T-helper 2 cell treated with Interferon-gamma antibody and Interleukin-4, amounts not matched to agents 5 μg/mL and 100 μg/mL, for 36 hours (primary cell): ENCODE measurements at regions not wholly inside any gene's neighbourhood (a gene's known extent, or its start where the extent isn't known, plus 50 kb on each side); places are given as distances from the start of the nearest gene placed in this dataset.

Experiments
- DNase-seq: peaks from one replicate; pipeline ENCODE4 v3.0.0; 2021; ENCODE audit warnings: low spot score
- H3K27ac Mint-ChIP-seq: one replicate; pipeline ENCODE4 v1.8.0; 2021; ENCODE audit warnings: mild to moderate bottlenecking, mixed read lengths
- H3K27me3 Mint-ChIP-seq: one replicate; pipeline ENCODE4 v1.8.0; 2021; ENCODE audit warnings: low read depth, mixed read lengths
- H3K36me3 Mint-ChIP-seq: one replicate; pipeline ENCODE4 v1.8.0; 2021; ENCODE audit warnings: low read depth, mixed read lengths
- H3K4me1 Mint-ChIP-seq: one replicate; pipeline ENCODE4 v1.8.0; 2021; ENCODE audit warnings: low read depth, mixed read lengths
- H3K4me3 Mint-ChIP-seq: one replicate; pipeline ENCODE4 v1.8.0; 2022; ENCODE audit warnings: mild to moderate bottlenecking, moderate library complexity, mixed read lengths
- H3K9me3 Mint-ChIP-seq: one replicate; pipeline ENCODE4 v1.8.0; 2021; ENCODE audit warnings: mixed read lengths

DNA sequence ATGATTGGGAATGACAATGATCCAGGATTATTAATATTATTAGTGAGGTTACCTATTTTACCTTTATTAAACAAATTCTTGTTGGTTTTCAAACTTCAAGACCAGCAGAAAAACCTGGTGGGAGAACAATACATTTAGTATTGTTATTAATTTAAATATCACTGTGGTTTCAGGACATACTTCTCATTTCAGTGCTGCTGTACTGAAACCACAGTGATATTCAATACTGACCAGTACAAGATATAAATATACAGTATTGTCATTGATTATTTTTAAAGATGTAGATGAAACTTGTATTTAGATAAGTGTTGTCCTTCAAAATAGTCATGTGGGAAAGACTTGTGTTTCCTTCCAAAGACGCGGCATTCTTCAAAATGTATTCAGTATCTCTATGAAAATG, 1047.3 kb upstream of the CELF4 start:
- no peak overlapping the region for H3K27ac Mint-ChIP-seq
- H3K4me3 Mint-ChIP-seq: no peak overlapping the region
- H3K4me1 Mint-ChIP-seq: peaks cover 9% of the 10 kb centered on the region
- no peaks in the 10 kb centered on the region for H3K9me3 Mint-ChIP-seq
- DNase-seq: no peak
- H3K27me3 Mint-ChIP-seq: no peaks in the 10 kb centered on the region
- H3K36me3 Mint-ChIP-seq: no peaks in the 10 kb centered on the region

DNA sequence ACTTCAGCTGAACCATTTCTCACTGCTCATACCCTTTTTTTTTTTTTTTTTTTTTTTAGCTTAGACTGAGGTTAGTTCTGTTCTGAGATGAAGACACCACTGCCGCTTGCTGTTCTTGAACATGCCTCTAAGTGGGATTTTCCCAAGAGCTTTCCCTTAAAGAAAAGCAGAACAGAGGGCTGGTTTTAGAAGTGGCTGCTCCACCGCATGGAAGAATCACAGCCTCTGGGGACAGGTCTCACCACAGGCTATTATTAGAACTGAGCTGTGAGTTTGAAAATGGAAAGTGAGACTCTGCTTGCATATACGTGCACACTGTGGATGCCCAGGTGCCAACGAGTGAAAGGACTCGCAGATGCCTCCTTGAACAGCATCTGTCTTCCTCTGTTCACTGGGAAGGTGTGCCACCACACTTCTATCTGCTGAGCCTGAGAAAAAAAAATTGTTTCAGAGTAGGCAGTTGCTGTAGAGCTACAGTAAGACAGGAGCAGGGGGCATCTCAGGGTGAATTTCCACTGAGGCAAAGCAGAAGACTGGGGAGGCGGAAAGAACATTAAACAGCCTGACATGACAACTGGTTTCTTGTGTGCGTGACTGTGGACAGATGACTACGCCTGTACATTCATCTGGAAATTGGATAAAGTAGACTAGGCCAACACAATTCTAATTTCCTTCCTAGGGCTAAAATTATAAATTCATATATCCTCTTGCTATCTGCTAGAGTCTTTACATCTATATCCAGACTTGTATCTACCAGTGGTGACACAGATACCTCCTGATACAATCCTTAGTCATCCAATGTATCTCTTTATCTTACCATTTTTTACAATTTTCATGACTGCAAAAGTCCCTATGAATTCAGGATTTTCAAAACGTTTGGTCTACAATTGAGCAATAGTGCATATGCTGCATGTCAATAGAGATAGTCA, 1045.7 kb upstream of the CELF4 start:
- Mint-ChIP-seq H3K4me1 (peaks cover 9% of the 10 kb centered on the region), H3K9me3 (no peaks in the 10 kb centered on the region), H3K4me3 (no peak overlapping the region), H3K36me3 (no peaks in the 10 kb centered on the region), H3K27ac (peak overlapping the region; percentile 36), H3K27me3 (no peaks in the 10 kb centered on the region)
- DNase-seq: peak; percentile 10

DNA sequence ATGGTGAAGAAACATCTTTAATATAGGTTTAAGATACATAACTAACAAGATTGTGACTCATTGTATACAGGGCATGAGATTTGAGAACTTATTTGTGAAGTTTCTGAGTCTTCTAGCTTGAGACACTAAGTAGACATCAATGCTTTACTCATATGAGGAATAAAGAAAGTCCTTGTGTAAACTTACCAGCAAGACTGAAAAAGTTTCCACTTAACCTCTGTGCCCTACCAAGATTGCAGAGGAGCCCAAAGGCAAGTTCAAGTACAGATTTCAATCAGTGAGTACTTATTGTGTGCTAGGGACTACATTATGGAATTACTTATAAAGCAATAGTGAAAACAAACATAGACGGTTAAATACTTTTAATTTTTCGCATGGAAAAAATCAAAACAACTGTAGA, 1041.2 kb upstream of the CELF4 start:
- Mint-ChIP-seq H3K4me3 (no peak overlapping the region), H3K27ac (no peak overlapping the region)

GRCh38 chr18:38602341-38602740, 1036.7 kb upstream of the CELF4 start:
- Mint-ChIP-seq H3K36me3 (no peaks in the 10 kb centered on the region), H3K27ac (no peak overlapping the region), H3K27me3 (no peaks in the 10 kb centered on the region), H3K4me1 (no peaks in the 10 kb centered on the region), H3K9me3 (no peaks in the 10 kb centered on the region), H3K4me3 (no peak overlapping the region)
- DNase-seq: no peak

More for the DNA sequence above, 1041.2 kb upstream of the CELF4 start:
- no peak for DNase-seq
- no peaks in the 10 kb centered on the region for H3K9me3 Mint-ChIP-seq
- no peaks in the 10 kb centered on the region for H3K36me3 Mint-ChIP-seq
- H3K27me3 Mint-ChIP-seq: no peaks in the 10 kb centered on the region
- peaks cover 8% of the 10 kb centered on the region for H3K4me1 Mint-ChIP-seq

DNA sequence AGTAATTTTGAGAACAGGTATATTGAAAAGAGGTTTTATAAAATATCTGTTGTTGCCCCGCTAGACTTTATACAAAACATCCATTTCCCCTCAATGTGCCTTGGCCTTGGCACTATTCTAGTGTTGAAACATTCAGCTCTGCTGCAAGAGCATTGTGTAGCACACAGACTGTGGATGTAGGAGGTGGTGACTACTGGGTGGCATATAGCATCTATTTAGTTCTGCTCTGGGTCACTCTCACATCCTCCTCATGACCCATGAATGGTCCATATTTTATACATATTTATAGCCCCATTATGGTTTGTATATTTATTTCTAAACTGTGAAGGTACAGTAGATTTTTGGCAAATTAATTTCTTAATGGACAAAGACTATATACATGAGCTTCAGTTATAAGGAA, 1022.0 kb upstream of the CELF4 start:
- Mint-ChIP-seq H3K9me3 (no peaks in the 10 kb centered on the region), H3K4me1 (no peaks in the 10 kb centered on the region), H3K27me3 (no peaks in the 10 kb centered on the region), H3K36me3 (no peaks in the 10 kb centered on the region), H3K27ac (no peak overlapping the region), H3K4me3 (no peak overlapping the region)
- DNase-seq: no peak

DNA sequence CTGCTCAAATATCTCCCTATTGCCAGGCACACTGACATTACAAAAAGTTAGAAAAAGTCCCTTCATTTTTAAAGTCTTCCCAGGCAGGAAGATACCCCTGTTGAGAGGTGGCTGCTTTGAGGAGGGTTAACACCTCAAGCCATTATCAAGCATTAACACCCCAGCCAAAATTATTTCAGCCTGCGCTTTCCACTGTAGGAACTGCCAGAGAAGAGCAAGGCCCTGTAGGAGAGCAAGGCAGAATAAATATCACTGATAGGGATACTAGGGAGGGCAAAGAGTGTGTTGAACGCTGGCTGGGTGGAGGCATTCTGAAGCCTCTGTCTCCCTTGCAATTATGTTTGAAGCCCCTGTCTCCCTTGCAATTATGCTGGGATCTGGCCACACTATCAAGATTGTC, 1020.7 kb upstream of the CELF4 start:
- DNase-seq: no peak
- Mint-ChIP-seq H3K27me3 (no peaks in the 10 kb centered on the region), H3K4me3 (no peak overlapping the region), H3K27ac (no peak overlapping the region), H3K4me1 (peaks cover 3% of the 10 kb centered on the region), H3K9me3 (peaks cover 3% of the 10 kb centered on the region), H3K36me3 (no peaks in the 10 kb centered on the region)

- H3K27ac Mint-ChIP-seq: no peak overlapping the region
- no peak for DNase-seq
- H3K4me1 Mint-ChIP-seq: peaks cover 28% of the 10 kb centered on the region
- H3K4me3 Mint-ChIP-seq: no peak overlapping the region
- no peaks in the 10 kb centered on the region for H3K27me3 Mint-ChIP-seq
- peaks cover 4% of the 10 kb centered on the region for H3K9me3 Mint-ChIP-seq
- H3K36me3 Mint-ChIP-seq: no peaks in the 10 kb centered on the region
These were observed 1014.2 kb upstream of the CELF4 start for GRCh38 chr18:38579764-38580163.

DNA sequence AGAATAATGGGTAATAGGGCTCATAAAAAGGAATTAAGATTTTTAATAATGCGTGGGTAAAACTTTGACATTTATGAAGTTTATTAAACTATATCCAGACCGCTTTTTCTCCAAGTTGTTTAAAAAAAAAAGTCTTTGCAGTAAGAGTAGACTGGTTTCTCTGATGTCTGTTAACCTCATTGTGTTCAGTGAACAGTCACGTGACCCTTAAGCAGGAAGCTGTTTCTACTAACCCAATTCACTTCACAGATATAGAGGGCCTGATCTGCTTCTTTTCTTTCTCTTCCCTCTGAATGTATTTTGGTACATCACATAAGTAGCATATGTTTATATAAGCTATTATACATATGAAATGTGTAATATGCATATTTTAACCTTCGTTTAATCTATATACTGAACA, 1011.3 kb upstream of the CELF4 start:
- Mint-ChIP-seq H3K36me3 (no peaks in the 10 kb centered on the region), H3K27ac (no peak overlapping the region), H3K4me1 (peaks cover 28% of the 10 kb centered on the region), H3K27me3 (no peaks in the 10 kb centered on the region), H3K9me3 (peaks cover 4% of the 10 kb centered on the region), H3K4me3 (no peak overlapping the region)
- no peak for DNase-seq

GRCh38 chr18:38576349-38576748, 1010.8 kb upstream of the CELF4 start:
- Mint-ChIP-seq H3K27me3 (no peaks in the 10 kb centered on the region), H3K27ac (peak overlapping the region; percentile 85), H3K9me3 (peaks cover under 1% of the 10 kb centered on the region), H3K36me3 (no peaks in the 10 kb centered on the region), H3K4me3 (peak overlapping the region; percentile 63), H3K4me1 (peaks cover 25% of the 10 kb centered on the region)
- DNase-seq: no peak

GRCh38 chr18:38575648-38576047, 1010.0 kb upstream of the CELF4 start:
- Mint-ChIP-seq H3K9me3 (no peaks in the 10 kb centered on the region), H3K27me3 (no peaks in the 10 kb centered on the region), H3K4me3 (peak overlapping the region; percentile 63), H3K36me3 (no peaks in the 10 kb centered on the region), H3K27ac (peak overlapping the region; percentile 89), H3K4me1 (peaks cover 24% of the 10 kb centered on the region)
- peak; percentile 9 for DNase-seq

GRCh38 chr18:38575023-38575422, 1009.4 kb upstream of the CELF4 start:
- DNase-seq: no peak
- H3K4me1 Mint-ChIP-seq: peaks cover 24% of the 10 kb centered on the region
- H3K4me3 Mint-ChIP-seq: no peak overlapping the region
- no peaks in the 10 kb centered on the region for H3K36me3 Mint-ChIP-seq
- no peak overlapping the region for H3K27ac Mint-ChIP-seq
- H3K9me3 Mint-ChIP-seq: no peaks in the 10 kb centered on the region
- H3K27me3 Mint-ChIP-seq: no peaks in the 10 kb centered on the region

DNA sequence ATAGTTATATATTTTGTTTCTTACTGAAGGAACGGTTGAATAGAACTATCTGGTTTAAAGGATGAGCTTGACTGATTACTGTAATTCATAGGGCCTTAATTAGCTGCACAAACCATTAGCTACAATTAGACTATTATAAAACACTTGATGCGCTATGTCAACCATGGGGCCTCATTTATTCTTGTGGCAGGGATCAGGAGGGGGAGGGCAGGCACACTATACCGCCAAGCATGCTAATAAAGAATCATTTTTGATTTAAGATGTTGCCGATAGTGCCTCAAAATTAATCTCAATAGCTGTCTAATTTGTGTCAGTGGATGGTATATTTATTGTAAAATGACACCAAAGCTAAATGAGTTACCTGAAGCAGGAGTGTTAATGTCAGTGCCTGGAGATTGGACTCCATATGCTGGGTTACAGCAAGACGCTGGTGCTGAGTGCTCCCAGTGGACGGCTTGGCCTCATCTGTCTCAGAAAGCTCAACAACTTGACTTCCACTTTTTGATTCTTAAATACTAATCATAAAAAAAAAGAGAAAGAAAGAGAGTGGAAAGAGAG, 1007.0 kb upstream of the CELF4 start:
- Mint-ChIP-seq H3K9me3 (peaks cover under 1% of the 10 kb centered on the region), H3K4me1 (peaks cover 17% of the 10 kb centered on the region), H3K27me3 (no peaks in the 10 kb centered on the region), H3K4me3 (no peak overlapping the region), H3K27ac (no peak overlapping the region), H3K36me3 (no peaks in the 10 kb centered on the region)
- DNase-seq: no peak

DNA sequence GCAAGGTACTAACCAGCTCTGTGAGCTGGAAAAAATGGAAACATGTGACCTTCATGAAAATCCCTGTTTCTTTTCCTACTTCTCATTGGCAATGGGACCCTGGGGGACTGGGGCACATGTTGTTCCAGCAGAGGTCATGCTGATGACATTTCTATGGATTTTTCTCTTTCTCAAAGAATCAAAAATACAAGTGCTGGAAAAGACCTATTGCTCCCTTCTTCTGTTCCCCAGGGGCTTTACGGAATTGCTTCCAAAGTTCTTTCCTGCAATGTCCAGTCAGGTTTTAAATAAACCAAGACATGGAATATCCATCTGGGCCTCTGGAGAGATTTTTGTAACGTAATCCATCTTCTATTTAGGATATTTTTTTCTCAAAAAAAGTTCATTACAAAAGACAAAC, 1006.1 kb upstream of the CELF4 start:
- H3K4me3 Mint-ChIP-seq: no peak overlapping the region

GRCh38 chr18:38565513-38565912, 999.9 kb upstream of the CELF4 start:
- no peaks in the 10 kb centered on the region for H3K27me3 Mint-ChIP-seq
- H3K4me1 Mint-ChIP-seq: no peaks in the 10 kb centered on the region
- no peak overlapping the region for H3K27ac Mint-ChIP-seq
- no peak overlapping the region for H3K4me3 Mint-ChIP-seq
- H3K36me3 Mint-ChIP-seq: no peaks in the 10 kb centered on the region
- peaks cover 14% of the 10 kb centered on the region for H3K9me3 Mint-ChIP-seq
- no peak for DNase-seq

More for the DNA sequence above, 1006.1 kb upstream of the CELF4 start:
- Mint-ChIP-seq H3K9me3 (peaks cover 3% of the 10 kb centered on the region), H3K27ac (no peak overlapping the region), H3K27me3 (no peaks in the 10 kb centered on the region), H3K4me1 (peaks cover 10% of the 10 kb centered on the region), H3K36me3 (no peaks in the 10 kb centered on the region)
- DNase-seq: no peak
